Pons (tissue), 1 donor: ENCODE measurements at regions not wholly inside any gene's neighbourhood (a gene's known extent, or its start where the extent isn't known, plus 50 kb on each side); places are given as distances from the start of the nearest gene placed in this dataset.
"Not testable (repeated sequence)": the region's sequence is repeated elsewhere in the genome, so short reads cannot be mapped to it uniquely, and the experiment has no call there.

ENCODE experiments used
- DNase-seq: peaks from one replicate; pipeline ENCODE4 v3.0.0-alpha.2; 2016; ENCODE audit warnings: low spot score

DNA sequence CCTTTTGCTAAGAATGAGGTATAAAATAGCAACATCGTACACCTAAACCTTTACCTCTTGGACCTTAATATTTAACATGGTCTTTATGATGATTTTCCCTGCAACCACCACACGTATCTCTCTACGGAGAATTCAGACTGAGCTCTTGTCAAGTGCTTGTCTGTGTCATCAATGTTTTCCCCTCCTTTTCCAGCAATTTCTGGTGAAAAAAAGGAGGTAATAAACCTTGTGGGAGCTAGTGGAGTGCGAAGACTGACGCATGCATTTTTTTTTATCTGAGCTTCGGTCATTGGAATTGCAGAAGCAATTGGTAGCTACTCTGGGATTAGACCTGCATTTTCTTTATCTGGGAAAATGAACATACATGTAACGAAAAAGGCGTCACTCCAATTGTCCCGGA lies 527.6 kb downstream of the TMEM114 start:
- no peak for DNase-seq

DNA sequence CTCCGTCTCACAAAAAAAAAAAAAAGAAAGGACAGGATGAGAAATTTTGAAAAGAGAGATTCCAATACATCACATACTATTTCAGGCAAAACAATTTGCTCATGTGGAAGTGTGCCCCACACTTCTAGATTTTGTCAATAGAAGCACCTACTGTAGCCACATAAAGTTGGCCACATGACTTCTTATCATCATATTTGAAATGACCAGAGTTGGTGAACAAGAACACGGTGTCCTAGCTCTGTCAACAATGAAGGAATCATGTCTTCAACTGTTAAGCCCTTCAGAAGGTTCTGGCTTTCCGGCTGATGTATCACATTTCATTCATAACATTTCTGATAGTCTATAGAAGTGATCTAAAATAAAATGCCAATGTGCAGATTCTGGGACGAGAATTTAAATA lies 534.5 kb downstream of the TMEM114 start:
- DNase-seq, result no peak

DNA sequence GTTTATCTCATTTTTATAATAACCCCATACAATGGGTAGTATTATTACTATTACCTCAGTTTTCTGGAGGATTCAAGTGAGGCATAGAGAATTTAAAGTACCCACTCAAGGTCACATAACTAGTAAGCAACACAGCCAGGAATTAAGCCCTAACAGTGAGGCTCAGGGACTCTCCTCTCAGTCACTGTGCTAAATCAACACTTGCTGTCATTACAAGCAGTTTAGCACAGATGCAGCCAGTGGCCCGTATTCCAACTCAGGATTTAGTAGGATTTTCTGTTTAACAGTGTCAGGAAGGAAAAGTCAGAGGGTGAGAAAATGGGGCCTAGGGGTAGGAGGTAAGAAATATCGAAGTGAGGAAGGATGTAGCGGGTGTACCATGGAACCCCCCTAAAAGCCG lies 536.9 kb downstream of the TMEM114 start:
- DNase-seq, result no peak

DNA sequence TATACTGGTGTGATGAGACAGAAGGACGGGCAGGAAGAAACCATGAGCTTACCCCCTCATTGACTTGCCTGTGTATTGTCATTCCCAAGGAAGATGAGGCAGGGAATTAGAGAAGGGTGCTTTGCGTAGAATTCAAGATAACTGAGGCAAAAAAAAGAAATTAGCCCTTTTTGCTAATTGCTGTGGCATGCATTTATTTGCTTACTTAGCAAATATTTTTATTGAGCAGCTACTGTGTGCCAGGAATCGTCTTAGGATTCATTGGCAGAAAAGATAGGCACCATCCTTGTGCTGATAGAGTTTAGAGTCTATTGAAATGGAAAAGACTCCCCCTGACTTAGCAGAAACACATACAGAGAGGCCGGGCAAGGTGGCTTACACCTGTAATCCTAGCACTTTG lies 541.9 kb downstream of the TMEM114 start:
- DNase-seq, result no peak

DNA sequence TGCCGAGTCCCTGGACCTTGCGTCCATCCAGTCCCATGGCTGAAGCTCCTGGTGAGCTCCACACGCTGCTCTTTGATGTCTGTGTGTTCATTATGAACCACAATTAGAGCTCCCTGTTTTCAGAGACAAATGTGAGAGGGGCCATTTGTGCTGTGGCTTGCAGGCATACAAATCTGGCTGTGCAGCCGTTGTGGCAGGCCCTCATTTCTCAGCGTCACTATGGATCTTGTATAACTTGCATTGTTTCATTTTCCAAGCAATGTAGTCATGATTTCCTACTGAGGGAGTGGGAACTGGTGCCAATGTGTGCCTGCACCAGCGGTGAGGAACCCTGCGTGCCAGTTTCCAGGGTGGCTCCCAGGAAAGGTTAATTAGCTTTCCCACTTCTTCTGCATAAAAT lies 542.6 kb downstream of the TMEM114 start:
- no peak for DNase-seq

DNA sequence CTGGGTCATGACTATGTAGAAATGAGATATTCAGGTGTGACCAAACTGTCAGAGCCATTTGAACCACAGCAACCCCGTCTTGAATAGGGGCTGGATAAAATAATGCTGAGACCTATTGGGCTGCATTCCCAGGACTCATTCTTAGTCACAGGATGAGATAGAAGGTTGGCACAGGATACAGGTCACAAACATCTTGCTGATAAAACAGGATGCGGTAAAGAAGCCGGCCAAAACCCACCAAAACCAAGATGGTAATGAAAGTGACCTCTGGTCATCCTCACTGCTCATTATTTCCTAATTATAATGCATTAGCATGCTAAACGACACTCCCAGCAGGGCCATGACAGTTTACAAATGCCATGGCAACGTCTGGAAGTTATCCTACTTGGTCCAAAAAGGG lies 545.5 kb downstream of the TMEM114 start:
- DNase-seq, result no peak

DNA sequence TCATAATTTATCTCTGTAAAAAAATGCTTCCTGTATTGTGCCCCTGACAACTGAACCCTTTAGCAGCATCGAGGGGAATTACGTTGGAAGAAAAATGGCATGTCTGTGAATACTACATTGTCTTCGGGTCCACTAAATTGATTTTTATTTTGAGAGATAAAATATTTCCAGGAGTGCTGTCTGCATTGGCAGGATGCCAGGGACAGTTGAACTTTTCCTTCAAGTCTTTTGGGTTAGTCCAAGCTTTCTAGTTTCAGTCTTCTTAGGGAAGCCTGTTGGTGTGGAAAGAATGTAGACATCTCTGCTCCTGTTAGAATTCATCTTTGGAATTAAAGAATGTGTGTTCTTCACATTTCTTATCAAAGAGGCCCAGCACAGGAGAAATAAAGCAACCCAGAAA lies 557.9 kb downstream of the TMEM114 start:
- no peak for DNase-seq

DNA sequence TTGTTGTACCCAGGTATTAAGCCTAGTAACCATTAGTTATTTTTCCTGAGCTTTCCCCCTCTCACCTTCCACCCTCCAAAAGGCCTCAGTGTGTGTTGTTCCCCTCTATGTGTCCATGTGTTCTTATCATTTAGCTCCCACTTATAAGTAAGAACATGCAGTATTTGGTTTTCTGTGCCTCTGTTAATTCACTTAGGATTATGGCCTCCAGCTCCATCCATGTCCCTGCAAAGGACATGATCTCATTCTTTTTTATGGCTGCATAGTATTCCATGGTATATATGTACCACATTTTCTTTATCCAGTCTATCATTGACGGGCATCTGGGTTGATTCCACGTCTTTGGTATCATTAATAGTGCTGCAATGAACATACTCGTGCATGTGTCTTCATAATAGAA lies 560.3 kb downstream of the TMEM114 start:
- not testable (repeated sequence) for DNase-seq

DNA sequence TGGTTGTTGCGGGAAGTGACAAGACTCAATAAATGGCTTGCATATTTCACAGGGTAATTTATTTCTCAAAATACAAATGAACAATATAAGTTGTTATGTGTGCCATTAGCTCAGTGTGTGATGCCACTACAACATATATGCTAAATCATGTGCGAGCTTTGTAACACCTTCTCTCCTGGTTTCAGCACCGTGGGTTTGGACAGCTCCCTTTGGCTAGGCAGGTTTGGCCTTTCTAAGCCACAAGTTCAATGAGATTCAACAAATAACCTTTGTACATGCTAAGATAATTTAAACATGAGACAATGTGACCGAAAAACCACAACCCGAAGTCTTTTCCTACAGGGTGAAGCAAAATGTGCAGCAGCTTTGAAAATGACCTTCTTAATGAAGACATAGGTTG lies 563.9 kb downstream of the TMEM114 start:
- DNase-seq, result no peak

DNA sequence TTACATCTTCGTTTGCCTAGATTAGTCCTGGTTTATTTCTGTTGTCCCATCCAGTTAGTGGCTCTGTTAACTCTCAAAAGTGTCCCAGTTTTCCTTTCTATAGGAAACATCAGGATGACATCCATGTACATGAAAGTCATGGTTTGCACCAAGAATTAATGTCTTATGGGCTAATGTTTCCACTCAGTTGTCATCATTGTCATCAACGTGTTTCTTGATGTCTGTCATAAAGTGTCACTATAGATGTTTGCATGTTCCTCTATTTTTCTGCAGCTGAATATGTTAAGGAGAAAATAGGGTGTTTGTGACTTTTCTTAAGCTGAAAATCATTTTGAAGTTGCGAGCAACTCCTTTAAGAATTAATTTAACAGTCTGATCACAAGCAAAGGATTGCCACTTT lies 567.0 kb downstream of the TMEM114 start:
- no peak for DNase-seq

DNA sequence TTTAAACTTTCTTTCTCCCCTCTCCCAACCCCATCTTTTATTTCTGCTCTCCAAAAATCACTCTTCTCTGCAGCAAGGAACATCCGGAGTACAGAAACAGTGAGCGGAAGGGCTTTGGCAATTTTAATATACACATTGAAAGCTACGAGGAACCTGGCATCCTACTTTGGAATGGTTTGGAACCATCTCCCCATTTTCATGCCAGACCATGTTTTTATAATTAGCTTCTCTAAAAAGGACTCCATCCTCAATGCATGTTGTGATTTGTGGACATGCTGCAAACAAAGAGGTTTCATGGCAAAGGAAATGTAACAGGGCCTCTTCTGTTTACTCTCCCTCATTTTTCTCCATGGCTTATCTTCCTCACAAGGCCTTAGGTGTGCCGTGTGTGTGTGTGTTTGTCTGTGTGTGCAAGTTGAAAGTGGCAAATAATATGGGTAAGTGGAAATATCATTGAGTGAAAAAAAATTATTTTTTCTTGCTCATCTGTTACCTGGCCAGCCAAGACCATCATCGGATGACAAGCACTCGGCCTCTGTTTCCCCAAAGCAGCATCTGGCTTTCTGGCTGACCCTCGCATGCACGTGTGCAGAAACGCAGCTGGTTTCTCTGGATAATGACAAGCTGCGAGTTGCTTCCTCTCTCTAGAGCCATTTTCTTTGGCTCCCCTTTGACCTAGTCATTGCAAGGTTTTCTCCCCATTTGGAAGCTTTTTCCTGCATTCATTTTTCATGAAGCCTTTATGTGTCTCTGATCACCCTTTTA lies 585.0 kb downstream of the TMEM114 start:
- no peak for DNase-seq

DNA sequence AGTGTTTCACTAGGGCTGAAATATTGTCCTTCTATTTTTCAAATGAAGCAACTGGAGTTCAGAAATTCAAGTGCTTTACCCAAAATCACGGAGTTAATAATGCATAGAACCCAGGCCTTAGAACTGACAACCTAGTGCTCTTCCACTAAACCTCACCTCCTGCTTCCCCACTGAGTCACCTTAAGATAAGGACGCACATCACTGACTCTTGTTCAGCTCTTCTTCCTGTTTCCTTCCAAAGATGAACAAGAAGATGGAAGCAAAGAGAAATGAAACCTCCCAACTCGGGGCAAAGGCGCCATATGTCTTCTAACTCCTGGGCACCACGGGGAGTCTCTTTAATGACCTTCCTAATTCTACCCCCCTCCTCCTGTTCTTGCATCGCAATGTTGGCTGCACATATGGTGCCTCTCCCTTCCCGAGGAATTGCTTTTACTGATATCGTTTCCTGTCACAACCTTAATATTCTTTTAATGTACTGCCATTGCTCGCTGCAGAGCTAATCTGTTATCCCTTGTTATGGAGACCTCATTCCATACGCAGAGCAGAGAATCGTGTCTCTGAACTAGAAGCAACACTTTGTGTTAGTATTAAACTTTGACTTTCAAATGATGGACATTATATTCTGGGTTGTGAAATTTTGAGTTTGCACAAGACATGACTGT lies 591.4 kb downstream of the TMEM114 start:
- DNase-seq, result no peak

DNA sequence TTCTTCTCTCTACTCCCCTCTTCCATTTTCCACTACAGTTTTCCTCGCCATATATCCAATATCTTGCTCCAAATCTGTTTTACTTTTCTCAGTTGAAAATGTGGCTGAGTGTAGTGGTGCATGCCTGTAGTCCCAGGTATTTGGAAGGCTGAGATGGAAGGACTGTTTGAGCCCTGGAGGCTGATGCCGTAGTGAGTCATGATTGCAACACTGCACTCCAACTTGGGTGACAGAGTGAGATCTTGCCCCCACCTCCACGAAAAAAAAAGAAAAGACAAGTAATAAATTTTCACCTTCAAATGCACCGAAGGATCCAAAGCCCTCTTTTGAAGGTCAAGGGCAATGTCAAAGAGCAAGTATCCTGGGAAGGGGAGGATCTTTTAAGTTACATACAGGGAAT lies 592.3 kb downstream of the TMEM114 start:
- no peak for DNase-seq

DNA sequence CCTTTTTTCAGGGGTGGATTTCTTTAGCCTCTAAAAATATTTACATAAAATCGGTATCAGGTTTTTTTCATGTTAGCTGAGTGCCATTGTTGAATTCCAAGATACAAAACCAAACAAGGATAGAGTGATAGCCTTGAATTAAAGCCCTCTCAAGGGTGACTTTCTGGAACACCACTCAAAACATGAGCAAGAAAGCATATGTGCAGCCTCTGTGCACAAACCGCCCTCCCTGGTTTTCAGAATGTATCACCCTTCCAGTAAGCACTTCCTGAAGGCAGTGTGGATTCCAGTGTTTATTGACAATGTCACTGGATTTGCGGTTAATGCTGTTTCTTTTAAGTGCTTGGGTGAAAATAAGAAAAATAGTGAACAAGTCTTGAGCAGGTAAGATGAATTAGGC lies 597.7 kb downstream of the TMEM114 start:
- DNase-seq, result no peak

DNA sequence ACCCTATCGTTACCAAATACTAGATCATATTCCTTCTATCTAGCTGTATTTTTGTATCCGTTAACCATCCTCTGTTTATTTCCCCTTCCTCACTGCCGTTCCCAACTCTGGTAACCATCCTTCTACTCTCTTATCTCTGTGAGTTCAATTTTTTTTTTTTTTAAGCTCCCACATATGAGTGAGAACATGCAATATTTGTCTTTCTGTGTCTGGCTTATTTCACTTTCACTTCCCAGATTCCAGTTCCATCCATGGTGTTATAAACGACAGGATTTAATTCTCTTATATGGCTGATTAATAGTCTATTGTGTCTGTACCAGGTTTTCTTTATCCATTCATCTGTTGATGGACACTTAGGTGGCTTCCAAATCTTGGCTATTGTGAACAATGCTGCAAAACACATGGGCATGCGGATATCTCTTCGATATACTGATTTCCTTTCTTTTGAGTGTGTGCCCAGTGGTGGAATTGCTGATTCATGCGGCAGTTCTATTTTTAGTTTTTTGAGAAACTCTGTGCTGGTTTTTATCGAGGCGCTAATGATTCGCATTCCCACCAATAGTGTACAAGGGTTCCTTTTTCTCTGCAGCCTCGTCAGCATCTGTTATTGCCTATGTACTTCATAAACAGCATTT lies 599.6 kb downstream of the TMEM114 start:
- DNase-seq, result no peak

DNA sequence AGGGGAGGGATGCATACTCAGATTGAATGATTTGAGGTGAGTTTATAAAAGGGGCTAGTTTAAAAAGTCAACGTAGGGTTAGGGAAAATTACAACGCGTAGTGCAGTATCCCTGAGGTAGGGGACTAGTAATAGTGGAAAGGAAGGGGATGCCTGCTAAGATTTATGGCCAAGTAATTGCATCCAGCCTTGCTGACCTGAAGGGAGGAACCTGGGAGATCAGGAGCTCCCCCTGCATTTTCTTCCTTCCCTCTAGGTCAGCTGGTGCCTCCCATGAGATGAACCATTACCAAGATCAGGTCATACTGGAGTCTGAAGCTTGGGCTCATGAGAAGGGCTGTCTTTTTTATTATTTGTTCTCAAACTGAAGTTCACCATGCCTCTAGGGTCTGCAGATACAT lies 606.6 kb downstream of the TMEM114 start:
- DNase-seq, result no peak

DNA sequence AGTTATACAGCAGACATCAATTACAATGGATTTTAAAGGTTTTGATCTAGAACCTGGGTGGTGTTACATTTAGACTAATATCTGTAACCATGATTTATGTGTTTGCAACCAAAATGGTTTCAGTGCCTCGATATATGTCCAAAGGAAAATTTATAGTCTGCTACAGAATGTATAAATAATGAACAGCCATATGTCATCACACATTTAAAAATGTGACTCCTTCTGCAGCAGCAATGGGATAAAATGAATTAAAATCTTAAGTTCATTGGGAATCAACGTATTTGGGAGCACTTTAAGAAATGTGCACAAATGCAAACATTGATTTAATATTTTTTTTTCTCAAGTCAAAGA lies 610.2 kb downstream of the TMEM114 start:
- no peak for DNase-seq

DNA sequence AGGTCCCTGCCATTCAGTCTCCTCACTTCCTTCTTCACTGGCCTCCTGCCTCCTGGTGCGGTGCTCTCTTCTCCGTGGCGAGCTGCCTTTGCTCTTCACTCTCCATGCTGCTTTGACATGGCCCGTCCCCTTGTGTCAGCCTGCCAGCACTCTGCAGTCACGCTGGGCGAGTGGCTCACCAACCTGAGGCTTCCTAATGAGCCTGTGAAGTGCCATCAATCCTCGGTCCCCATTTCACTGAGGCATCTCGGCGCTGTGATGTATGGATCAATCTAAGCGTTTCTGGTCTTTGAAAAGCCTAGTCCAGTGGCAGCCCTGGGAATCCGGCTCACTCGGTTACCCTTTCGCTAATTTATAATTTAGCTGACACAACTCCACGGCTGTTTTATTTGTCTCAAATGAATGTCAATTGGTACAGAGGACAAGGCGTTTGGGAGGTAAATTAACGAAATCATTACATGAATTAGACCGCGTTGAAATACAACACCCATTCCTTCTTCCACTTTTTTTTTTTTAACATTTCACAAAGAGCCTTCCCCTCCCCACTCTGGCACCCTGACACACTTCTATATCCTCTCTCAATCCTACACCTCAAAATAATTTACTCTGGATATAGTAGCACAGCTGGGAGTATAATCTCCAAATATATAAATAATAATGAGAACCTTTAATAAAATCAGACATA lies 610.7 kb downstream of the TMEM114 start:
- no peak for DNase-seq

DNA sequence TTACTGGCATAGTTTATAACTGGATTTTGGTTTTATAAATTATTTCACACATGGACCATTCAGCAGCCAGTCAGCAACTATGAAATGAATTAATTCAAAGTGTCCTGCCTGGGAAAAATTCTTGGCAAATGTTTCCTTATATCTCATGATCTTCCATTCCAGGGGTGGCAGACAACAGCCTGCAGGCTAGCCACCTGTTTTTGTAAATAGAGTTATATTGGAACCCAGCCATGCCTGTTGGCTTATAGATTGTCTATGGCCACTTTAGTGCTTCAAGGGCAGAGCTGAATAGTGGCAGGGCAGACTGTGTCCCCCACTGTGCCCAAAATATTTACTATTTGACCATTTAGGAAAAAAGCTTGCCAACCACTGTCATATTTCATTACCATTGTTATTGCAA lies 613.7 kb downstream of the TMEM114 start:
- no peak for DNase-seq

DNA sequence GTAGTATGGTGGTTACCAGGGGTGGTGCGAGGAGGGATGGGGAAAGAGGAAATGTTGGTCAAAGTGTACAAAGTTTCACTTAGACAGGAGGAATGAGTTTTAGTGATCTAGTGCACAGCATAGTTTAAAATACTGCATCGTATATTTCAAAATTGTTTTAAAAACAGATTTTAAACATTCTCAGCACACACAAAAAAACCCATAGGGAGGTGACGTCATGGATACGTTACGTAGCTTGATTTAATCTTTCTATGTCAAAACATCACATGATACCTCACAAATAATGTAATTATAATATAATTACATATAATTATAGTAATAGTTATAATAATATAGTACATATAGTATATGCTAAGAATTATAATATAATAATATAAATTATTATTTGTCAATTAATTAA lies 614.2 kb downstream of the TMEM114 start:
- DNase-seq, result no peak

DNA sequence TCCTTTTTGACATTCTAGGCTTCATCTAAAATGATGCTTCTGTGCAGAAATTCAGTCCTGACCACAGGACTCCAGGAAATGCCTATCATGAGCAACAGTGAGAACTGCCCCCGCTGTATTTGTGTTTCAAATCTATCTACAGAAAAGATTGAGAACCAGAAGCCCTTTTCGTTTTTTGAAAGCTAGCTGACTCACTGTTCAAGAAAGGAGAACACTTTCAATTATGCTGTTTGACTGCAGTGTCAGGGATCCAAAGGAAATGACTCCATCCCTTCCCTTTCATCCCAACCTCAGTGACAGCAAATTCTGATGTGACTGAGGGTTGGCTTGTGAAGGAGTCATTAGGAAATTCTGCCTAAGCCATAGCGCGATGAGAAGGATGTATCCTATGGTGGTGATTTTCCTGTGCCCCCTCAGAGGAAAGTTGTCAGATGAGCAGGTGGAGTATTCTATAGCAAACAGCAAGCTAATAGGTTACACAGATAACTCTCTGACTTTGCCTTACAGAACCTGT lies 622.3 kb downstream of the TMEM114 start:
- no peak for DNase-seq

DNA sequence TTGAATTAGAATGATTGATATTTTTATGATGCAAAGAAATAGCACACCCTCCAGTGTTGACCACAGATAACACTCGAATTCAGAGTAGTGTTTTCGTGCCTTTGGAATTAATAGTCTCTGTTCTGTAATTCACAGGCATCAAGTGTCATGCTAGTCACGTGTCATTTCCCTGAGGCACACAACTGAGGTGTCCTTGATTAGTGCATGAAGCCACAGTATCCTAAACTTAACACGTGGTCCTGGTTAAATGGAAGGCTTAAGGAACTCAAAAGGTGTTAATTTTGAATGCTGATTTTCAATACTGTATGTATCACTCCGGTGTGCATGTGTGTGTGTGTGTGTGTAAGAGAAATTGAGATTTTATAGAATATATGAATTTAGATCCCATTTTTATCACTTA lies 625.6 kb downstream of the TMEM114 start:
- no peak for DNase-seq

DNA sequence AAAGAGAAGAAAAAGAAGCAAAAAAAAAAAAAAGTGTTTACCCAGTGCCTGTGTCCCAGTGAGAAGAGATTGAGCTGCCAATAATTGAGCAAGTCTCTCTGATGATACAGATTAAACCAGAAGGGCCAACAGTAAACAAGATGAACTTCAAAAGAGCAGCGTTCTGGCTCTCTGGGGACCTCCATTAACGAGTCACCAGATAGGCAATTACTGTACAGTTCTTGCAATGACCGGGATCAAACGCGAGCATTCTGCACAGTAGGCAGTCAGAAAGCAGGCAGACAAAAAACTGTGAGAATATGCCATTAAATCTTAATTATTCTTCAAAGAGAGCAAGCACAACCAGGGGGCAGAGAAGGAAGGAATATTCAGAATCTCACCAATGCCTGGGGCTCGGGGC lies 626.1 kb downstream of the TMEM114 start:
- no peak for DNase-seq
